ENCODE measurements at regions not wholly inside any gene's neighbourhood (a gene's known extent, or its start where the extent isn't known, plus 50 kb on each side); places are given as distances from the start of the nearest gene placed in this dataset.
"Not testable (repeated sequence)": the region's sequence is repeated elsewhere in the genome, so short reads cannot be mapped to it uniquely, and the experiment has no call there.

DNA sequence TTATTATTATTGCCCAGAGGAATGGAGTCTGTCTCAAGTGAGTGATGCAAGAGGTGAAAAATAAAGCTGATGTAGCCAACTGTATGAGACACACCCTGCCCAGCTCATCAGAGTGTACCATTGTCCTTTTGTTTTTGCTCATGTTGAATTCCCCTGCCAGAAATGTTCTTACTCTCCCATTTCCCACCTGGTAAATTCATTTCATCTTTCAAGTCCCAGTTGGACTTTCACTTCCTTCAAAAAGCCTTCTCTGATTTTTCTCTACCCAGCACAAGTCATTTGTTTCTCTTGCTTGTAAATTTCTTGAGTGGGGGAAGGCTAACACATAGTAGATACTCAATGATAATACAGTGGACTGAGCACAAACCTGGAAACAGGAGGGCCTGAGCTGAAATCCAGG lies 394.5 kb upstream of the ZNF462 start:
- no peak for ATAC-seq
- DNase-seq (ENCODE audit: low spot score): no peak

DNA sequence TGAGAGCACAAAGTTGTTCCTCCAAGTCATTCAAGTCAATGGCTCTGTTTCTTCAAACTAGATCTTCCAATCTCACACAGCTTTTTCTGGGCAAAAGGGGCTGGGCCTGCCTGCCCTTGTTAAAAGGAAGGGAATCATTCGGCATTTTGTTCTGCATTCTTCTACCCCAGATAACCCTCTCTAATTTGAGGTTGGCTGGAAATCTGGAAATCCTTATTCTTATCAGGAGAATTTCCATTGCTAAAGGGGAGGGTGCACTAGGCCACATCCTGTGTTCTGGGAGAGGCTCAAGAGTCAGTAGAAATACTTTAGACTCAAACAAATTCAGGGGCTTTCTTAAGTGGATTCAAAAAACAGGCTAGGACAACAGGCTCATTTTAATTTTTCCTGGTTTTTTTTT lies 384.7 kb upstream of the ZNF462 start:
- DNase-seq (ENCODE audit: low spot score): no peak

DNA sequence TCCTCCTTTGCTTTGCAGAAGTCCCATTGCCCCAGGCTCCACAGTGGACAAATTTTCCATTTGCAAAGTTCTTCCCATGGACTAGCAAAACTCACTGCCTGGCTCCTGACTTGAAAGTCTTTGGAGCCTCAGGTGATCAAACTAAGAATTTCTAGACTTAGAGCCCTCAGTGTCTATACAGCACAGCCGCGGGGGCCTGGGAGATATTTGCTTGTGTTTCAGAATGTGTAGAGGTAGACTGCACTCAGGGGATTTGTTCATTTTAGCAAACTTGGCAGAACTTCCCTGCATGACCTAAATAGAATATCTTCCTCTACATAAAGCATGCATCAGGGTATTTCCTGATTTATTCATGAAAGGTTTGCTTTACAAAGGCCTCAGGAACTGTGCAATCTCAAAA lies 384.2 kb upstream of the ZNF462 start:
- no peak for DNase-seq (ENCODE audit: low spot score)
- ATAC-seq: no peak

More for the DNA sequence above, 384.7 kb upstream of the ZNF462 start:
- peak; percentile 52 for ATAC-seq

DNA sequence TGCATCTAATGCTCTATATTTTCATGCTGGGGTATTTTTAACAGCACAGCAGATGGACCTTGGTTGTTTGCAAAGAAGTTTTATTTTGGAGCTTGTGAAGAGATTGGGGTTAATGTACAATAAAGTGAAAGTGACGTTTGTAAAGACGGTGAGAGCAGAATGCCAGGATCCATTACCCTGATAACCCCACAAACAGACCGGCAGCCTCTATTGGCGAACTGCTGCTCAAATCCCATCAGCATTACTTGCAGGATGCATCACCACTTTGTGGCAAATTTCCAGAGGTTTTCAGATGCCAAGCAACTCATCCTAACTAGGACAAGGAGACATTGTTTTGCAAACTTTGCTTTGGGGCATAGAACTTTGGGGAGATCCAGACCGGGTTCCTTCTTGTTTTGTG lies 383.3 kb upstream of the ZNF462 start:
- ATAC-seq: peak; percentile 89
- DNase-seq (ENCODE audit: low spot score): no peak

DNA sequence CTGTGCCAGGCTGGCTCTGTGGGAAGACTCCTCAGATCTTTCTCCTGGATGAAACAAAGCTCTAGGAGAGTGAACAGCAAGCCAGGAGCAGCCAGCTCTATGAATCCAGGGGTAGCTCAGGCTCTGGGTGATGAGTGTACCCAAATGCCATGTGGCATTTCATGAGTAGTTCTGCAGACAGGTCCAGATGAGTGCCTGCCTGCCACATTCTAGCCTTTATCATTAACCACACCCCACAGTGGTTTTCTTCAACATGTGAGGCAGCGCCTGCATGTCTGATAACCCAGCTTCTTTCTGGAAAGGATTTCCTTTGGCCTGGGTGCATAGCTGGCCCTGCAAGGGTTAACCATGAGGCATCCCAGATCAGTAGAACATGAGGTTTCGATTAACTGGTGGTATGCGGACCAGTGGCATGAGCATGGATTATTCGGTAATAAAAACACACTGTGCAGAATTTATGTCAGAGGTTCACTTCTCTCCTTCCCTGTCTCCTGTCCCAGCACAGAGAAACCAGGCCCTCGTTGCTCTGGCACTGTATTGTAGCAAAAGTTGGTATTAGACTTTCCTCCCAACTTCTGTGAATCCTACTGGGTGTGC lies 381.9 kb upstream of the ZNF462 start:
- no peak for ATAC-seq
- DNase-seq (ENCODE audit: low spot score): no peak

DNA sequence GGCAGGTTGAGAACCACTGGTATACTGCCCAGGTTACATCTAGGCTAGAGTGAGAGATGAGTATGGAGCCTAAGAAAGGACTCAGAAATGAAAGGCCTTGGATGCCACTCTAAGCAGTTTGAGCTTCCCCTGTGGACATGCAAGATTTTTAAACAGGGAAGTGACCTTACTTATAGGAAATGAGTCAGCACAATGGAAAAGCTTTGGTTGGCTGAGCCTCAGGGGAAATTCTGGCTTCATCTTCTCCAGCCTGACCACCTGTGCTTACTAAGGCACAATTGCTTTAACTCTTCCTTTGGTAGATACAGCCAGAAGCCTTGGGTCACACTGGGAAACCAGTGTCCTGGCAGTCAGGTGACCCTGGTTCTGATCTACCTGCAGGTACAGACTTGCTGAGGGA lies 380.2 kb upstream of the ZNF462 start:
- ATAC-seq (no peak), DNase-seq (ENCODE audit: low spot score) (no peak)

DNA sequence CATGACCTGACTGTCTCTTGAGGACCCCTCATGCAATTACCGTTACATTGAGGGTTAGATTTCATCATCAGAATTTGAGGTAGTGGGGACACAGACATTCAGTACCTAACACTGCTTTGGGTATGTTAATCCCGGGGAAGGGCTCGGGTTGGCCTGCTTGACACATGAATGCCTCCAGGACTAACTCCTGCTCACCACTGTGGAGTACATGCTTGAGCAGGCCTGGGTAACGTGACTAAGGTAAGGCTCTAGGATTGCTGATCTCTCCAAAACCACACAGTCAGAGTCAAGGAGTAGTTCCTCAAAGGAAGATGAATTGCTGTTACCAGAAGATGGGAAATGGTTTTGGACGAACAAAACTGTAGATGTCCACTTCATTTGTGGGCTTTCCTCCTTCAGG lies 376.3 kb upstream of the ZNF462 start:
- DNase-seq (ENCODE audit: low spot score) (no peak), ATAC-seq (no peak)

DNA sequence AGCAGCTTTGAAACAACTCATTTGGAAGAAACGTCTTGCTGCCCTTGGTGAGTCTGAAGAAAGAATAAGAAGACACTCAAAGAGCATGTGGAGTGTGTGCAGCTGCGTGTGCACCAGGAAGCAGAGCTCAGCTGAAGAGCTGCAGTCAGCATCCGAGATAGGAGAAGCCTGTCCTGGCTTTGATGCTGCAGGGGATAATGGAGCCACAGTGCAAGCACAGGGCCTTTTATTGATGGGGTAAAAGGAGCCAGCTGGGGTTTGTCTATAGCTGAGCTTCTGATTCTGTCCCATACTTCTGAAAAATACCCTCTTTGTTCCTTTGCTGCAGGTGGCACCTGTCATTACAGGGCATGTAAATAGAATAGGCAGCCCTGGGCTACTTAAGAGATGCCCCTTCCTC lies 375.7 kb upstream of the ZNF462 start:
- no peak for DNase-seq (ENCODE audit: low spot score)
- no peak for ATAC-seq

DNA sequence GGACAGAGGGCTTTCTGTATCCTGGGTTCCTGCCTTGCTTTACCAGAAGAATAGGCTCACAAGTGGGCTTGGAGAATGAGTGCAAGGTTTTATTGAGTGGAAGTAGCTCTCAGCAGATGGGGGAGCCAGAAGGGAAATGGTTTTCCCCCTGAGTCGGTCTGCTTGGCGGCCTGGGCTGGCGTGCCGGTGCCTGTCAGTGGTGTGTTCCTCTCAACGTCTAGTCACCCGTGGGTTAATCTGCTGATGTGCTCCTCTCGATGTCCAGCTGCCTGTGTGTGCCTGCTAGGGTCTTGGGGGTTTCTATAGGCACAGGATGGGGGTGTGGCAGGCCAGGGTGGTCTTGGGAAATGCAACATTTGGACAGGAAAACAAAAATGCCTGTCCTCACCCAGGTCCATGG lies 370.8 kb upstream of the ZNF462 start:
- not testable (repeated sequence) for DNase-seq (ENCODE audit: low spot score); ATAC-seq

DNA sequence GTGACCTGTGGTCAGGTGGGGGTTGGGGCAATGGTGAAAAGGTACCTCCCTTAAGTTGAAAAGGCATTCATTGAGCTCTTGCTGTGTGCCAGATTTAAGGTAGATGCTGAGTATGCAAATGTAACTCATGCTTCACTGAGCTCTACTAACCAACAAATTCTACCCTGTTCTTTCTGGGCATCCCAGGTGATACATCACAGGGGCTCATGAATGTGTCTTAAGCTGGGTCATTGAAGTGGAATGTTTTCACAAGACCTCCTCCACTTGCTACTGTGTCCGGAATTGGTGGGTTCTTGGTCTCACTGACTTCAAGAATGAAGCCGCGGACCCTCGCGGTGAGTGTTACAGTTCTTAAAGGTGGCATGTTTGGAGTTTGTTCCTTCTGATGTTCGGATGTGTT lies 362.8 kb upstream of the ZNF462 start:
- ATAC-seq: no peak

DNA sequence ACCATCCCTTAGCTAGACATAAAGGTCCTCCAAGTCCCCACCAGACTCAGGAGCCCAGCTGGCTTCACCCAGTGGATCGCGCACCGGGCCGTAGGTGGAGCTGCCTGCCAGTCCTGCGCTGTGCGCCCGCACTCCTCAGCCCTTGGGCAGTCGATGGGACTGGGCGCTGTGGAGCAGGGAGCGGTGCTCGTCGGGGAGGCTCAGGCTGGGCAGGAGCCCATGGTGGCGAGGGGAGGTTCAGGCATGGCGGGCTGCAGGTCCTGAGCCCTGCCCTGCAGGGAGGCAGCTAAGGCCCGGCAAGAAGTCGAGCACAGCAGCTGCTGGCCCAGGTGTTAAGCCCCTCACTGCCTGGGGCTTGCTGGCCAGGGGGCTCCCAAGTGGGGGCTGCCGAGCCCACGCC lies 361.8 kb upstream of the ZNF462 start:
- not testable (repeated sequence) for DNase-seq (ENCODE audit: low spot score); ATAC-seq

More for the DNA sequence above, 362.8 kb upstream of the ZNF462 start:
- no peak for DNase-seq (ENCODE audit: low spot score)

DNA sequence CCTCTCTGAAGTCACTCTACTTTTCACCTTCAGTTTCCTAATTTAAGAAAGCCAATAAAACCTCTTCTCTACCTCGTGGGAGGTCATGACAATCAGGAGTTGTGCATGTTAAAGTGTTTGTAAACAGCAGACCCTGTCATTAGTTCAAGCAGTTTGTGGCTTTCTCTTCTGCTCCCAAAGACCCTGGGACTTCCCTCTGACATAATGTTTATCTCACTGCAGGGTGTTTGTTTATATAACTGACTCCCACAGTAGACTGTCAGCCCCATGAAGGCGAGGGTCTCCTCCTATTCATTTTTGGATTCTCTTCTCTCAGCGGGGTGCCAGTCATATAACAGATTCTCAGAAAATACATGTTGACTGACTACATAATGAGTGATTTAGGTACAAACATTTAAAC lies 360.0 kb upstream of the ZNF462 start:
- ATAC-seq: no peak
- no peak for DNase-seq (ENCODE audit: low spot score)

DNA sequence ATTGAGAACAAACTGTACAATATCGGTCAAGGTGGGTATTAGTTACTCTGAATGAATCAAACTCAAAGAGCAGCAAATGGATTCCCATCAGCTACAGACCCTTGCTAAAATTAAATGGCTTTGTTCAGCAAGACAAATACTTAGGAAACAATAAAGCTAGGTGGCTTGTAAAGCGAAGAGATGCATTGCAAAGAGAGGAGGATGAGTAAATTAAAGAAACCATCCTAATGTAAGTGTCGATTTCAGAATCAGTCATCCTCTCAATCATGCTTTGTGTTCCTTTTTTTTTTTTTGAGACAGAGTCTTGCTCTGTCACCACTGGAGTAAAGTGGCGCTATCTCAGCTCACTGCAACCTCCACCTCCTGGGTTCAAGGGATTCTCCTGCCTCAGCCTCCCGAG lies 359.2 kb upstream of the ZNF462 start:
- ATAC-seq: no peak
- no peak for DNase-seq (ENCODE audit: low spot score)

DNA sequence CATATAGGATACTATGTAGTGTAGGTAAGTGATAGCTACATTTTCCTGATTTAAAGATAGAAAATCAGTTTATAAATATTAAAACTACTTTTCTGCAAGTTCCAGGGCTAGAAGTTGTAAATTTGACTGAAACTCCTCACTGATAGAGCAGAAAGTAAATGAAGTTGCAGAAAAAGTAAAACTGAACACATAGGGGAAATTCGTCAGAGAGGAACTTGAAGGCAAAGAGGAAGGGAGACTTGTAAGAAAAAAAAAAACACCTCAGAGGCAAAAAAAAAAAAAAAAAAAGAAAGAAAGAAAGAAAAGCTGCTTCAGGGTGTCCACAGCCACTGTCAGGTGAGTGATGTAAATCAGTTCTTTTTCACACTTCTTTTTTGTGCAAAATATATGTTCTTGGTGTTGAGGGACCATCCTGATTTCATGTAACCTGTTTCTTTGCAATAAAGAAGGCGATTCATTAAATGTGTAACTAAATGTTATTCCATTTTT lies 336.2 kb upstream of the ZNF462 start:
- no peak for ATAC-seq

DNA sequence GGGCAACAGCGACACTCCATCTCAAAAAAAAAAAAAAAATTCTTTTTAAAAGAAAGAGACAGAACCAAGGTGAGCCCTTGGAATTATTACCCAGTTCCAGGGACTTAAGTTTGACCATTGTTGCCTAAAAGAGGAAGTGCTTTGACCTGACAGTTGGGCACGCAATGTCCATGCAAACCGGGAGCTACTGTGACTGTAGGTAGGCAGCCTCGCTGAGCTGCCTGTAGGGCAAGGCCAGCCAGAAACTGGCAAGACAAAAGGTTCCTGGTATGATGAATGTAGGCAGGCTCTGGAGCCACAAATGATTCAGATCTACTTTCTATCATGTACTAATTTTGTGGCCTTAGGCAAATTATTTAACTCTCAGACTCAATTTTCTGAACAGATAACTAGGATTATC lies 334.8 kb upstream of the ZNF462 start:
- DNase-seq (ENCODE audit: low spot score) (no peak), ATAC-seq (no peak)

More for the DNA sequence above, 336.2 kb upstream of the ZNF462 start:
- no peak for DNase-seq (ENCODE audit: low spot score)

DNA sequence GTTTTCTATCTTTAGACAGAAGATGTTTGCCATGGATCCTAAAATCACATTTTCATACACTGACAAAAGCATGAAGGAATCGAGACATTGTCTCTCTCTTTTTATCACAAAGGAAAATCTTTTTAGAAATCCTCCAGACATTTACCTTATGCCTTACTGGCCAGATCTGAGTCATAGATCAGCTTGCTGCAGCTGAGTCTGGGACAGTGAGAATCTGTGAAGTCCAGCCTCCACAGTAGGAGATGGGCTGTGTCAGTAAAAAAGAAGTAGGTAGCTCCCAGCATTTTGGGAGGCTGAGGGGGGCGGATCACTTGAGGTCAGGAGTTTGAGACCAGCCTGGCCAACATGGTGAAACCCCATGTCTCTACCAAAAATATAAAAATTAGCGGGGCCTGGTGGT lies 333.4 kb upstream of the ZNF462 start:
- ATAC-seq (no peak), DNase-seq (ENCODE audit: low spot score) (no peak)

DNA sequence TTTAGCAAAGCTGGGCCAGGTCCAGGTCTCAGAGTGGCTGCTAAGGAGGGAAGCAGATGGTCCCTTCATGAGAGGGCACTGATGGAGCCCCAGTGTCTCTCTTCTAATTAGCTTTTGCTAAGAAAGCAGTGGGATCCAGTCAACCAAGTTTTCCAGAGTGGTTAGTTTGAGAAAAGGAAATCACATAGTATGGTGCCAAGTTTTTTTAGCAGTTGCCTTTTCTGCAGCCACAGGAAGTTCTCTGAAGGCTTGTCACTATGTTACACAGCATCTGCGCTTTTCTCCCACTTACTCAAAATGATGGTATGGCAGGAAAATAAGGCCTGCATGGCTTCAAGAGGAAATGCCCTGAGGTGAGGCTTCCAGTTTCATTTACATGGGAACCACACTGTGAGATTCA lies 331.5 kb upstream of the ZNF462 start:
- ATAC-seq (no peak), DNase-seq (ENCODE audit: low spot score) (no peak)

DNA sequence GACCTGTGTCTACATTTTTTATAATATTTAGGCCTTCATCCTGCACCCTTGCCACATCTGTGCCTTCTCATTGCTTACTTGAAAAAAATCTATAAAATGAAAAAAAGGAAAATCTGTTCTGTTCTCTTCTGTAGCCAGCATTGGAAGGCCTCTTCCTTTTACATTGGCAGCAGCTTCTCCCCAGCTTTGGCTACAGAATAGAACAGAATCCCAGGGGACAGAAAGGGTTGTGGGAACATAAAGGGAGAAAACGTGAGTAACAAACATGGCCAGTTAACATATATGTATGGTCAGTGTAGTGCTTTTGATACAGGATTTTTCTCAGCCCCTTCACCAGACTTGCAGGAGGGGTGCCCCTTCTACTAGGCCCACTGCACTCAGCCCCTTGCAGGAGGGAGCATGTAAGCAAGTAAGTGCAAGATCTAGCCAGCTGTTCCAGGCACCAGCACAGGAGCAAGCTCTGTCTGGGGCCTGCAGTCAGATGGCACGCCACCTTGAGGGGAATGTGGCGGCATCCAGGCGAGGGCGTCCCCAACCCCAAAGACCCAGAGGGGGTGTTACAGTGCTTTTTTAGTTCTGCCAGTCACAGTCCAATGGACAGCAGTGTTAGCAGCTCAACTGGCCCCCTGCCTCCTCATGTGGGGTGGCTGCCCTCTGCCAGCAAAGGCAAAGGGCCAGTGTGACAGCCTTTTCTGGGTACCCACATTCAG lies 330.5 kb upstream of the ZNF462 start:
- ATAC-seq: no peak
- no peak for DNase-seq (ENCODE audit: low spot score)

DNA sequence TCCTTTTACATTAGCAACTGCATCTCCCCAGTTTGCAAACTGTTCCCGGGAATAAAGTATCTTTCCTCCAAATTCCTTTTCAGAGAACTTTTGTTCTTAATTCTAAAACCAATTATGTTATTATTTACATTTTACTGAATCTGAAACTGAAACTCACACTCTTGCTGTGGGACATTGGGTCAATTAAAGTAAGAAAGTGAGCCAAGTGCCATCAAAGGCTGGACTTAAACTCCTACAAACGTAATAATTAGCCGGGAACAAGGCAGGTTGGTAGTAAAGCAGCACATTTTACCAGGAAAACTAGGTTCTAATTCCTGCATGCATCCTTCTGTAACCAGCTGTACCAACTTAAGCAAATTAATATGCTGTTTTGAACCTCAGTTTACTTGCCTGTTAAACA lies 328.2 kb upstream of the ZNF462 start:
- ATAC-seq: no peak
- no peak for DNase-seq (ENCODE audit: low spot score)

DNA sequence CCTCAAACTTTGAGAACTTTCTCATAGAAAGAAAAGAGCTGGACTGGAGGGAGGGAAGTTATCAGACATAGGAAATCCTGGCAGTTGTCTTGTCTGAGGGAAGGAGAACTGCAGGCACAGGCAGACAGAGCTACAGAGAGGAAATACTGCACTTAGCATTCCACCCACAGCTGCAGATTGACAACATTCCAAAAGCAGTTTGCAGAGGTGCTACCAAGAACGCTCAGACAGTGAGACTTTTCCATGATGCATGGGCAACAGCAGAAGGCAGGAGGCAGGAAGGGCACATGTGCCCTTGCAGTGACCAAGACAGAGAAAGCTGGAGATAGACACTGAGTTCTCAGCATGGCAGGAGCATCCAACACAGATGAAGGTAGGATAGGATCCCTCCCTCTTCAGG lies 327.5 kb upstream of the ZNF462 start:
- ATAC-seq (peak; percentile 35), DNase-seq (ENCODE audit: low spot score) (no peak)

DNA sequence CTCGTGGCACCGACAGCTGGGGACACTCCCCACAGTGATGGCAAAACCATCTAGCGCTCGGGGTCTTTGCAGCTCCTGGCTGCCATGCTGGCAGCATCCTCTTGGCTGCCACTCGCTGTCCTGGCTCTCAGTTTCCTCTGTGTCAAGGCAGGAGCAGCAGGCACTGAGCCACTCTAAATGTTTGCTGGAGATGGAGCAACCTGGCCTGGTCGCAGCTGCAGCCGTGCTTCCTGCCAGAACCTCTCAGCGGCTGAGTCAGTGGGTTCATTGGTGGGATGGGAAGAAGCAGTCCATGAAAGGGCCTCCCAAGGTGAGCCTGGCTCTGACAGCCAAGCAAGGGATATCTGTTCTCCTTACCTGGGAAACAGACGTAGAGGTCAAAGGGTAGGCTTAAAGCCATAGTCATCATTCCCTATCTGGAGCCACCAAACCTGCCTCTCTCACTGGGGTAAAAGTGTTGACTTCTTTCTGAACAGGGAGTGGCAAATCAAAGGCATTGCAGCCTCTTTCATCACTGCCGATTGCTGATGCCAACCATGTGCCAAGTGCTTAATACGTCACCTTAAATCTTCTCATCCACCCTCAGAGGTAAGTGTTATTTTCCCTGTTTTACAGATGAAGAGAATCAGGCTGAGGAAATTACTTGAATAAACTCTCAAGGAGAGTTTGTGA lies 304.8 kb upstream of the ZNF462 start:
- ATAC-seq (peak; percentile 98), DNase-seq (ENCODE audit: low spot score) (peak; percentile 59)

DNA sequence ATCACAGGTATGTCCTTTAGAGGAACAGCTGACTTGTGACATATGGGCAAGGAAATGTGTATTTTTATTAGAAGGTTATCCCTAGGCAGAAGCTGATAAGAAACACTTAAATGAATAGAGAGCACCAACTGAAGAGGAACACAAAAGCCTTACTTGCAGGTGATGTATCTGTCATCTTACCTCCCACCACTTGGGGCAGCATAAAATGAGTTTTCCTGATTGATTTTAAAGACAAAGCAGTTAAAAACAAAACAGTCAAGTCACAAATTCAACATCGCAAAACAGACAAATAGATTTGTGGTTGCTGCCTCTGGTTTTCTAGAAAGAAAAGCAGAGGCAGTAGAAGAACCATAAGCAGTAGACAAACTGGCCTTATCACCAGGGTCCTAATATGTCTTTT lies 302.4 kb upstream of the ZNF462 start:
- no peak for ATAC-seq
- DNase-seq (ENCODE audit: low spot score): no peak
